ENCODE measurements at regions not wholly inside any gene's neighbourhood (a gene's known extent, or its start where the extent isn't known, plus 50 kb on each side); places are given as distances from the start of the nearest gene placed in this dataset.
A peak's percentile ranks its signal among the peaks of the same experiment; 100 is the strongest.

GRCh38 chr2:12795851-12796250 lies 79.1 kb downstream of the TRIB2 start:
- DNase-seq = no peak

DNA sequence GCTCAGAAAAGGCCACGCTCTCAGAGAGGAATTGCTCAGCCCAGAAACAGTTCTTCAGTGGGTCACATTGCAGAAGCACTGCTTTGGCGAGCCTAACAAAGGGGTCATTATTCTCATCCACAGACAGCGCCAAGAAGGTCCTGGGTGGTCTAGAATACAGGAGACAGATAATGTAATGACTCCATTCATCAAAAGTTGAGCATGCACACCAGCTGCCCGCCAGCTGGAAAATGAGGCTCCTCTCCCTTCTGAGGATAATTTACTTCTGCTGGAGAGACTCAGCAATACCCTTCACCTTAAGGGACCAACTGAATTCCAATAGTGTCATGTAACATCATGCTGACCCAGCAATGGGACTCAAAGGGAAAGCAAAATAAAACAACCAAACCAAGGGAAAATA lies 79.9 kb downstream of the TRIB2 start:
- DNase-seq = peak; percentile 72

- peak; percentile 74 for DNase-seq
These were observed 81.1 kb downstream of the TRIB2 start for GRCh38 chr2:12797815-12798214.

DNA sequence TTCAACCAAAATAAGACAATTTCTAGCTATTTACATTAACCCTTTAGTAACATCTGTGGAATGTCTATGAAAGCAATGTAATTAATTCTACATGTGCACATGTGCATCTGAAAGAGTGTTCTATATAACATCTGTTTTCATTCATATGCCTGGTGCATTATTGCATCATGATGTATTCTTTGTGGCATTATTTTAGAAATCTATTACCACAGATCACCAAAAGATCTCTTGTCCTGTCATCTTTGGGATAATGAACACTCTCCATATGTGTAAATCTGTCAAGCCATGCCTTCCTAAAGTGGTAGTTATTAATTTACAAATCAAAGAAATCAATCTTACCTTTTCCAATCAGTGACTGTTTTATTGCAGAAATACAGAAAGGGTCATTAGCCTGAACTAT lies 86.9 kb downstream of the TRIB2 start:
- no peak for DNase-seq

DNA sequence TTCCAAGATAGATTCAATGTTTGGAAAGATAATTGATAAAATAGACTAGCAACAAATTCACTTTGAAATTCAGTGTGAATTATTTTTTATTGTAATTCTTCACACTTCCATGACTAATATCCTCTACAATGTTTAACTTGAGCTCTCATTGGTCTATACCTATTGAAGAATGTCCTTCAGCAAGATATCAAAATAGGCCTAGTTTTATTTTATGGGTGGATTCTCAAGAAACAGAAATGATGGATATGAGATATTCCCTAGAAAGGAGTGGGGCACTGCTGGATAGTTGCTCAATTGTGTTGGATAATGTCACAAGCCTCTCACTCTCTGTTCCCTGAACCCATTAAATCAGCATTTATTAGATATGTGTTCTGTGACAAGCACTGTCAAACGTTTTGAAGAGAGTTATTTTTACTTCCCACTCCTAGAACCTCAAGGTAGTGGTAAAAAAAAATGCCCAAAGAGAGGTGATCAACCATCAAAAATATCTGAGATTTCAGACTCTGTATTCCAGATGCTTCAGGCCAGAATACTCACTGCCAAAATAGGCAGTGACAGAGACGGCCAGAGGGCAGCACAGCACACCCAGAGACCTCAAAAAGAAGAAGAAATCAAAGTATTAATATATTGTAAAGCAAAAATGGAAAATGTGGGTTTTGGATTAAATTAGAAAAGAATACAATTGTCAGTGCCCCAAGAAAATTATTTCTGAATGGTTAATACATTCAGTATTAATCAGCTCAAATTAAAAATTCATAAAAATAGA lies 87.5 kb downstream of the TRIB2 start:
- no peak for DNase-seq

GRCh38 chr2:12805033-12805432 lies 88.3 kb downstream of the TRIB2 start:
- no peak for DNase-seq

- DNase-seq = peak; percentile 49
These were observed 90.0 kb downstream of the TRIB2 start for GRCh38 chr2:12806549-12807242.

DNA sequence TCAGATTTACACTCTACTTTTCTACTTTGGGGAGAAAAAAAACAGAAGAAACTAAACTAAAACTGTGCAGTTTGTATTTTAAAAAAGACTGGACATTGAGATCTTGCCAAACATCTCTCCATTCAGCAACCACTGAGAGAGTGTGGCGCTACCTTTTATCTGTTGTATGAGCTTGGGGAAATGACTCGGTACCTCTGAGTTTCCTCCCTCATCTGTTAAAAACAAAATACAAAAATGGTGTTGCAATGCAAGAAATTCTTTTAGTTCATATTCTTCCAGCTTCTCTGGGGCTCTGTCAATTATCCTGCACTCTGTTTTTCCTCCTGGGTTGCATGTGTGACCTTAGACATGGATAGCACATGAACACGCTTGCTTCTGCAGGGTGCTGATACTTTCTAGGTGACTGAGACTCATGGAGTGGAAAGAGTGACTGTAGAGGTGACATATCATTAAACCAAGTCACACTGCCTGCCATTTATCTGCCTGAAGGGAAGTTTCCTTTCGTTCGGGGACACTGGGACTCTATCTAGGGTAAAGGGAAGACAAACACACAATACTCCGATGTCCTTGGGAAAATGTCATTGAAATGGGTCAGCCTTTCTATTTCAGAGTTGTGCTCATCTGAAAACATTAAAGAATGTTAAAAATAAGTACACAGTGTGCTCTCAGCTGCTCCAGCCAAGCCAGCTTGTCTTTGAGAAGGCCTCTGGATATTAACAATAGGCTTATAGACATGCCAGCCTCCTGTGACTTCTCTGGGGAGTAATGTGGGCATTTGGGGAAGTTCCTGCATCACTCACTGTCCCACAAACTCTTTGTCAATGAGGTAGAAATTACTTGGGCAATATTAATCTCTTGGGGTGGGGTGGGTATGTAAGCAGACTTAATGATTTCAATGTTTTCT lies 91.4 kb downstream of the TRIB2 start:
- no peak for DNase-seq

DNA sequence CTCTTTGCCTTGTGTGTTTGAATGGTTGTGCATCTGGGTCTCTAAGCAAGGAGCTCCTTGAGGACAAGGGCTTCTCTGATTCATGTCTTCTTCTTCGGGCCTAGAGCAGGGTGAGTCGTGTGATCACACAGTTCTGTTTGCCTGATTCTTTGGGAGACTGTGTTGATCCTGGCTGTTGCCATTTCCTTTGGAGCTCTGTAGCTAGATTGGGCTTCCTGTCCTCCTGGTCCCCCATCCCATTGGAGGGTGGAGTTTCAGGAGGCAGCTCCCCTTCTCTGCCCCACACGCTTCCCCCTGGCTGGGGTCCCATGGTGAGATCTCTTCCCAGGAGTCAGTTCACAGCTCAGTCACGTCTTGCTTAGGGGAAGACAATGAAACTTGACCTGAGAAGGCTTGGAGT lies 92.8 kb downstream of the TRIB2 start:
- DNase-seq = no peak

DNA sequence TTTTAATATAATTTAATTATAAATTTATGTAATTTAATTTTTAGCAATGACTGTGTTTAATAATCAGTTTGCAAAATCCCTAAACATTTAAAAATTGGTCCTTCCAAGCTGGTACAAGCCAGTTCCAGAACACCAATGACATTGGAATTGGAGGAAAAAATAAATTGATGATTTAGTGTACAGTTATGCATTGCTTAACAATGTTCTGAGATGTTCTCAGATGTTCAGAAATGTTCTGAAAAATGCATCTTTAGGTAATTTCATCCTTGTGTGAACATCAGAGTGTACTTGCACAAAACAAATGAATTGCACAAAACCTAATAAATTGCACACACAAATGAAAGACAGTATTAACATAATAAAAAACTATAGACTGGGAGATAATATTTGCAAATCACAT lies 95.2 kb downstream of the TRIB2 start:
- DNase-seq = no peak

GRCh38 chr2:12813166-12813565 lies 96.4 kb downstream of the TRIB2 start:
- no peak for DNase-seq

DNA sequence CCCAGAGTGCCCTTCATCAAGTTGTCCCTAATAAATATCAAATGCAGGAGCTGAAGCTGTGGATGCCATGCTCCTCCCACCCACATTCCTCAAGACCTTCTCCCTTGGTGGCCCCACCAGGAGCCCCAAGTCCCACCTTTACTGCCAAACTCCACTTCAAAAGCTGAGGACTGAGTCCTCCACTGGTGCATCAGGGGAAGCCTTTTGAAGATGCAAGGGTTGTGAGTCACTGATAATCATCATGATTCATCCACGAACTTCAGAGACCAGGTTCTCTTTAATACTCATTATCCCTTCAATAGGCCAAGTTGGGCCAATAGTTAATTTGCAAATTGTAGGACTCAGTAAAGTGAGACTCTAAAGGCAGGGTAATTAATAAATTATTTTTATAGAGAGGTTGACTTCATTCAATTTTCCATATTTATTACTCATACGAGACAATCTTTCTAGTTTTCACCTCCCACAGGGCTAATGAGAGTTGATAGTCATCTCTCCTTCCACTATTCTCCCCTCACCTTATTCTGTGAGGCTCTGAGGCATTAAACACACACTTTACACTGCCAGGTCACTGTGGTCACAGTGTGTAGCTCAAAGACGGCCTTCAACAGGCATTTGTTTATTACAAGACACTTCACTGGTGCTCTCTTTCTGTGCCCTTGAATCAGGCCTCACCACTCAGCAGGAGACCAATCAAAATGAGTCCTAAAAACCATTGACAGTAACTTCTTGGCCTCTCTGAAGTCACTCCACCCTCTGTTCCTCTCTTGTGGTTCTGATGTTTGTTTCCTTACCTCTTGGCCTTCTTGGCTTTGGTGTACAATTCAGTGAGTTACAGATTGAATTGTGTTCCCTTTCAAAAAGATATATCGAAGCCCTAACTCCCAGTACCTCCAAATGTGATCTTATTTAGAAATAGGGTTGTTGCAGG lies 99.9 kb downstream of the TRIB2 start:
- DNase-seq = no peak

GRCh38 chr2:12817870-12818269 lies 101.1 kb downstream of the TRIB2 start:
- no peak for DNase-seq

DNA sequence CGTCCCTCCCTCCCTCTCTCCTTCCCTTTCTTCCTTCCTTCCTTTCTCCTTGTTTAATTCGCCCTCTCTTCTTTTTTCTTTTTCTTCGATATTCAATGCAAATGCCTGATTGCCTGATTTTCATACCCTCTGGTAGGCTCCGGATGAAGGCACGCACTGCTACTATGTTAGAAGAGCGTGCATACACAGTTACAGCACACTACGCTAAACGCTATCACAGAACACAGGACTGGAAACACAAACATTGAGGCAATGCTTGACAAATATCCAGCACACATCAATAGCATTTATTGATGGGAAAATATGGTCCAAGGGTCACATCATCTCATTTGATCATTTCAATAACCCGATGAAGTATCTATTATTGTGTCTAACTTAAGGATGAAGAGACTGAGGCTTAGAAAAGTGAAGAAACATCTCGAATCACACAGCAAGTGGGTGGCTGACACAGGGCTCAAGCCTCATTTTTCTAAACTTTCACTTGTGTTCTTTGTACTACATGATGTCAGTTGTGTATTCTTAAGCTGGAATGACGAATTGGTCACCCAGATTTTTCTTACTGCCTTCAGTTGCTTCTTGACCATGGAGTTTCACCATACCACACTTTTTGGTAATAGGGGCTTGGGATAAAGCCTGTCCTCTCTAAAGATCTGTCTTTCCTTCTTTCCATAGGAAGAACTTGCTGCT lies 101.8 kb downstream of the TRIB2 start:
- DNase-seq = no peak

GRCh38 chr2:12819103-12819475 lies 102.4 kb downstream of the TRIB2 start:
- peak; percentile 66 for DNase-seq

DNA sequence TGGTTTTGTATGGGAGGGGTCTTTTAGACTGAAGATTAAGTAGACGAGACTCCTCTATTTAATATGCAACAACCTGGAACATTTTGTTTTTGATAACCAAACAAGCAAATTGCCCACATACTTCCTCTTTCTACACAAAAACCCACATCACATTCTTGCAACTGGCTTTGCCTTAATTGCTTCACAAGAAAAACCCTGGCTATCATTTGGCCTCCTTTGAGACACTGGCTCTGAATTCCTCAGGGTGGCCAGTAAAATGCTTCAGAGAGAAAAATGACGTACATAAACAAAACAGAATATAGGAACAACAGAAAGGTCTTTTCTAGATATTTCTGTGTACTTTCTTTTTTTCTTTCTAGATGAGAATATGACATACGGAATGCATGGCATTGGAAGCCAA lies 103.0 kb downstream of the TRIB2 start:
- DNase-seq = no peak

- DNase-seq = no peak
These were observed 104.9 kb downstream of the TRIB2 start for GRCh38 chr2:12821656-12822055.

- no peak for DNase-seq
These were observed 107.6 kb downstream of the TRIB2 start for GRCh38 chr2:12824351-12824777.

GRCh38 chr2:12824778-12825379 lies 108.1 kb downstream of the TRIB2 start:
- no peak for DNase-seq

DNA sequence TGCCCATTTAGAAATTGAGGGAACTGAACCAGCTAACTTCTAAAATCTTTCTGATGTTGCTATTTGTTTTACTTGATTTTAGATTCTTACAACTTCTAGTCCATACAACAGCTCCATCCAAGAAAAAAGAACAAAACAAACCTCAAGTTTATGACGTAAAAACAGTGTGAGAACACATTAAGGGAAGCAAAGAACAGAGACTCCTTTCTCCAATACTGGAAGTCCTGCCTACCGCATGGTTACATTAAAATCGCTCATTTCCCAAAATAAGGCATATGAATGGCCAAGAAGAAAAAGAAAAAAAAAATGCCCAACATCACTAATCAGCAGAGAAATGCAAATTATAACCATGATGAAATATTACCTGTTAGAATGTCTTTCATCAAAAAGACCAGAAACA lies 110.0 kb downstream of the TRIB2 start:
- DNase-seq = no peak

GRCh38 chr2:12827721-12828120 lies 111.0 kb downstream of the TRIB2 start:
- DNase-seq = no peak
